ENCODE measurements at regions not wholly inside any gene's neighbourhood (a gene's known extent, or its start where the extent isn't known, plus 50 kb on each side); places are given as distances from the start of the nearest gene placed in this dataset.

DNA sequence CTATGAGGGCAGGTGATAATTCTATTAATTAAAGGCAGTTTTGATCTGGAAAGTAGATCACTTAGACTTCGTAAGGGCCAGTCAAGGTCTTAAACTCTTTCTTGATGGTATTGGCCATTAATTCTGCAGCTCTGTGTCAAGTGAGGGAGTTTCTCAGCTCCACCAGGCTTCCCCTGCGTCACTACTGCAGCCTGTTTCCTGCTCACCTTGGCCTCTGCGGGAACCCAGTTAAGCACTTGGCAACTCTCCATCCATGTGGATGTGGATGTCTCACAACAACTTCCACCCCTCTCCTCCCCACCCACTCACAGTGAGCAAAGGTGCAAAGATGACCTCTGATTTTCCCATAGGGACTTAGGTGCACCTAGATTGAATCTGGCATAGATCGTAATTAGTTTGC is 191.6 kb downstream of the PLK2 start:
- TF ChIP-seq, protein P1, sequence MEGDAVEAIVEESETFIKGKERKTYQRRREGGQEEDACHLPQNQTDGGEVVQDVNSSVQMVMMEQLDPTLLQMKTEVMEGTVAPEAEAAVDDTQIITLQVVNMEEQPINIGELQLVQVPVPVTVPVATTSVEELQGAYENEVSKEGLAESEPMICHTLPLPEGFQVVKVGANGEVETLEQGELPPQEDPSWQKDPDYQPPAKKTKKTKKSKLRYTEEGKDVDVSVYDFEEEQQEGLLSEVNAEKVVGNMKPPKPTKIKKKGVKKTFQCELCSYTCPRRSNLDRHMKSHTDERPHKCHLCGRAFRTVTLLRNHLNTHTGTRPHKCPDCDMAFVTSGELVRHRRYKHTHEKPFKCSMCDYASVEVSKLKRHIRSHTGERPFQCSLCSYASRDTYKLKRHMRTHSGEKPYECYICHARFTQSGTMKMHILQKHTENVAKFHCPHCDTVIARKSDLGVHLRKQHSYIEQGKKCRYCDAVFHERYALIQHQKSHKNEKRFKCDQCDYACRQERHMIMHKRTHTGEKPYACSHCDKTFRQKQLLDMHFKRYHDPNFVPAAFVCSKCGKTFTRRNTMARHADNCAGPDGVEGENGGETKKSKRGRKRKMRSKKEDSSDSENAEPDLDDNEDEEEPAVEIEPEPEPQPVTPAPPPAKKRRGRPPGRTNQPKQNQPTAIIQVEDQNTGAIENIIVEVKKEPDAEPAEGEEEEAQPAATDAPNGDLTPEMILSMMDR (IDR thresholded peaks at IDR 0.05): no peak
- TF ChIP-seq POLR2A (IDR thresholded peaks at IDR 0.05) (no peak), EP300 (IDR thresholded peaks at IDR 0.05) (no peak)

All from ovary (tissue), 3 donors.